SKM-1 treated with dmso at 0.1 percent for 144 hours (cell line): ENCODE measurements at regions not wholly inside any gene's neighbourhood (a gene's known extent, or its start where the extent isn't known, plus 50 kb on each side); places are given as distances from the start of the nearest gene placed in this dataset.

Source experiments
- DNase-seq: peaks from one replicate; lab custom pipeline; 2025; ENCODE audit not compliant: unreplicated experiment; lab: John Stamatoyannopoulos, UW

DNA sequence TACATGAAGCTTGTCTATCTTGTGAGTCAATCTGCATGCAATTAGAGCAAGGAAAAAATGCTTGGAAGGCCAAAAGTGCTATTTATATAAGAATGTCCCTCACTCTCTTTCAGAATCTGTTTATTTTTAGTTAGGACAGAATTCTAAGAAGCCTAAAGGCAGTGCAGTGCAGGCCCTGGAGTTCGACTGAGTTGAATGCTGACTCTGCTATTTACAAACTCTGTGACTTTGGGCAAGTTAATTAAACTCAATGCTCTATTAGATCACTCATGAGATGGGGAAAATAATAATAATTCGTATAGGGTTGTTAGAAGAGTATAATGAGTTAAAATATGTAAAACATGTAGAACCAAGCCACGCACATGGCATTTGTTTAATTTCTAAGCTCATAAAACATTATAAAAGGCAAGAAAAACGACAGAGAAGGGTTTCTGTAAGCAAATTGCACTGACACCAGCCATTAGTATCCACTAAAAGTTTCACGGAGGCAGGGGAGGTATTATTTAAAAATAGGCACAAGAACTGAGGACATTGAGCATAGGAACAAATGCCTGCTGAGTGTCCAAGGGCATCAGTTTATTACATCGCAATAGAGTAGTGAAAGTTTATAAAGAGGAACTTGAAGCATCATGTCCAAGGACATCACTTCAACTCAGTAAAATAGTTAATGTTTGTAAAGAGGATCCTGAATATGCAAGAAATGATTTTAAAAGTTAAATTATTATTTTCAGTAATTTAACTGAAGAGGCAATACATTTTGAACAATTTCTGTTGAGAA, 115.0 kb upstream of the INPP4B start:
- DNase-seq: no peak

- DNase-seq: peak; percentile 96
These were observed 115.8 kb upstream of the INPP4B start for GRCh38 chr4:142961866-142962265.

DNA sequence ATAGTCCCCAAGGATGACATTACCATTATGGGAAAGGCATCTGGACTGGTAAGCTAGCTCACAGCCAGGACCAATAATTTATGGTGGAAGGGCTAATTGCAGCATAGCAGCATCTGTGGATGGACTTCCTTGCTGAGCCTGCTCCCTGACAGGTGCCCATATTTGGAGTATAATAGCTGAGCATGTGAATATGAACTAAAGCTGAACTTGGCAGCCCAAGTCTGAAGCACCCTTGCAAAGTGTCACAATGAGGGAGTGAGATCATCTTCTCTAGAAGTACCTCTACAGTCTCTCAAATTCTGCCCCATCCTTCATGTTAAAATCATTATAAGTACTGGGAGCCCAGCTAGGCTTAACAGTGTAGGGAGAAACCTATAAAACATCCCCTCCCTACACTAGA, 128.2 kb upstream of the INPP4B start:
- DNase-seq: no peak

GRCh38 chr4:142975618-142976017, 129.5 kb upstream of the INPP4B start:
- no peak for DNase-seq

- DNase-seq: no peak
These were observed 130.4 kb upstream of the INPP4B start for GRCh38 chr4:142976482-142976881.

- no peak for DNase-seq
These were observed 131.1 kb upstream of the INPP4B start for GRCh38 chr4:142977182-142977581.

DNA sequence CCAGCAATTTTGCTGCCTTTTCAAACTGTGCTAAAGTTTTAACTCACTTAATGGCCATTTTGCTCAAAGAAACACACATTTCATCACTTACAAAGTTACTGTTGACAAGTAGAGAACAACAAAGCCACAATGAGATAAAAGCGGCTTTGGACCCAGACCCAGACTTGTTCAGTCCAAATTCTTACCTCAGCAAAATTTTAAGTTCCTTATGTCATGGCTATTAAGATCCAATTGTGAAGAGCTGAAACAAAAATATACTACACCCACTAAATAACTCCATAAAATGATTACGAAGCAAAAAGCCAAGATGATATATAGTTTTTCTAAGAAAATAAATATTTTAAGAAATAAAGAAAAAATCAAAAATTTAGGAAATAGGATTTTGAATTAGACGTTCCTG, 137.0 kb upstream of the INPP4B start:
- DNase-seq: no peak

GRCh38 chr4:142983589-142983988, 137.5 kb upstream of the INPP4B start:
- DNase-seq: no peak

DNA sequence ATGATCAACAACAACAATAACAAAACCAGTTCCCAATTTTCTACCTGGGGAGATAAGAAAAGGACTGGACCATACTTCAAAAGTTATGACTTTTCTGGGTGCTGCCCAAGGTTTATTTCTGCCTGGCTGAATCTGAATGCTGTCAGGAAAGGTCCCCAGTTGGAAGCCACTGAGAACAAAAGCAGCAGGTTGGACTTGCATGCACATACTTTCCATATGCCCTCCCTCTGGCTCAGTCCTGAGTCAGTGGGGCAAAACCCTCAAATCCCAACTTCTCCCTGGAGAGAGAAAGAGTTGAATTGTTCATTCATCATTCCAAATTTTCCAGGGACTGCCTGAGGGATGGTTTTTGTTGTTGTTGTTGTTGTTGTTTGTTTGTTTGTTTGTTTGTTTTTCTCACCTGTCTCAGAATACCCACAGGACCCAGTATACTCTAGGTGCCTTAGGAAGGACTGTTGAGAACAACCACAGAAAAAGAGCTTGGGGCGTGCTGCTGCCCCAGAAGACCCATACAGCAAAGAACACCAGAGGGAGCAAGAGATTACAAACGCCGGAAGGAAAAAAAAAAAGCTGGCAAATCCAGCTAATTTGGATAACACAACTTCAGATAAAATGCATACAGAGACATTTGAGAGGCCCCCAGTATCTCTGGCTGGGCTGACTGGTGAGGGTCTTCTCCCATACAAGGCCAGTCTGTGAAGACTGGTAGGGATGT, 138.9 kb upstream of the INPP4B start:
- DNase-seq: no peak

- DNase-seq: no peak
These were observed 168.5 kb upstream of the USP38 start for GRCh38 chr4:143016171-143016570.

DNA sequence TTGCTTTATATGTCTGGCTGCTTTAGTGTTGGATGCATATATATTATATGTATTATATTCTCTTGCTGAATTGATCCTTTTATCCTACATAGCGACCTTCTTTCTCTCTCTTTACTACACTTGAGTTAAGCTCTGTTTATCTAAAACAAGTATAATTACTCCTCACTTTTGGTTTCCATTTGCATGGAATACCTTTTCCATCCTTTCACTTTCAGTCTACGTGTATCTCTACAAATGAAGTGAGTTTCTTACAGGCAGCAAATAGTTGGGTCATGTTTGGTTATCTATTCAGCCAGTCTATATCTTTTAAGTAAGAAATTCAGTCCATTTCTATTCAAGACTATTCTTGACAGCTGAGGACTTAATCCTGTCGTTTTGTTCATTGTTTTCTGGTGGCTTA, 167.5 kb upstream of the USP38 start:
- DNase-seq: no peak

DNA sequence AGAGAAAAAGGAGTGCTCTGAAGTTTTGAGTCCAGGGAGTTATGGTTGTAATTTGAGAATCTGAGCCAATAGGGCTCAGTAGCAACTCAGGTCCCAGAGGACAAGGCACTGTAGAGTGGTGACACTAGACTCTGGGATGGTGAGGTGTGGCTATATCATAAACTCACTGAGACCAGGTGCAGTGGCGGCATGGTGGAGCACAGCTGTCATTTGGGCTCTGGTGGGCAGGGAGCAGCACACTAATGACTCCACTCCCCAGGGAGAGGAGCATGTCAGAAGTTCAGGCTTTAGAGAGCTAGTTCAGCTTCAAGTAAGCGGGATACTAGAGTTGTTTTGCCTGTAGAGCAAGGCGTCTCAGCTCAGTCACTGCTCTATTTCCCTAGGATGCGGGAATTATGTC, 165.4 kb upstream of the USP38 start:
- DNase-seq: no peak

- DNase-seq: peak; percentile 24
These were observed 163.3 kb upstream of the USP38 start for GRCh38 chr4:143021384-143021783.

GRCh38 chr4:143023239-143023918, 161.3 kb upstream of the USP38 start:
- DNase-seq: no peak

- DNase-seq: no peak
These were observed 159.5 kb upstream of the USP38 start for GRCh38 chr4:143025081-143025704.

- no peak for DNase-seq
These were observed 158.1 kb upstream of the USP38 start for GRCh38 chr4:143026459-143027170.

DNA sequence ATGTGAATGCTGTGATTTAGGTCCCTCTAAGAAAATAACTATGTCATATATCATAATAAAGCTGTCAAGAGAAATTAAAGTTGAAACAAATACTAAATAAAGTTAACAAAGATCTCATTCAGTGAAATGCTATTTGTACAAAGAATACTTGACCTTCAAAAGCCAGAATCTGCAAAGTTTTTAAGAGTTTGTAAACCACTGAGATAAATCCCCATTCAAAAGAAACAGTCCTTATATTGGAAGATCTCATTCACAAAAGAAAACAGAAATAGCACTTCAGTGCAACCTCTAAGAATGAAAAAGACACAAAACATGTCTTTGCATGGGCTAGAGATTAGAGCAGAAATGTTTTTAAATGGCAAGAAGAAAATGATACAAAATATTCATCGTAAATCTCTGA, 149.1 kb upstream of the USP38 start:
- no peak for DNase-seq

- DNase-seq: no peak
These were observed 148.3 kb upstream of the USP38 start for GRCh38 chr4:143036443-143036842.

DNA sequence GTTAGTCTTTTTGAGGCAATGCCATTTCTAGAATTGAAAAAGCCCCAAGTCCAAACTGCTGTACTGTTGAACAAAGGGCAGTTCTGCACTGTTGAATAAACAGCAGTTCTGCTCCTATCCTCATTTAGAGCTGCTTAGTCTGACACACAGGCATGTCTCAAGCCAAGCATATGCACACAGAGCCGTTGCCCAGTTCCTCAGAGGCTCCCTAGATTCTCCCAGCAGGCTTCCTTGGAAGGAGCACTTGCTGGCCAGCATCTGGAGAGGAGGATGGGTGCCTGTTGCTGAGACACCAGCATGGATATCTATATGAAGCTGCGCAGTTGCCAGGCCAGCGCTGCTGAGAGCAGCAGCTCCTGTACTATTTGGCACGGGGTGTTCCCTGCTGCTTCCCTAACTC, 138.3 kb upstream of the USP38 start:
- no peak for DNase-seq

DNA sequence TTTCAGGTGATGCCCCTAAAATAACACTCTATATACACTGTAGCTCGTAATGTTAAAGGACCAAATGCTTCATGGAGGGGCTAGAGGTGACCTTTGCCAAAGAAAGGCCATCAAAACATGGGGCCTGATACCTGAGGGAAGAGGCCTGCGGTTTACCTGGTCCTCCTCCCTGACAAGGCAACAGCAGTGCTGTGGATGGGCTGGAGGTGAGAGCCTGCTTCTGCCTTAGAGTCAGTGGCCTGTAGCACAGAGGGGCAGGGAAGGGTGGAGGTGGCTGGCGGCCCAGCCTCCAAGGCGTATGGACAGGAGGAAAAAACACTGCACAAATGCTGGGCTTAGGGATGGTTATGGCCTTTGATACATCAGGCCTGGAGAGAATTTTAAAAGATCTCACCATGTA, 137.8 kb upstream of the USP38 start:
- no peak for DNase-seq

GRCh38 chr4:143054971-143055370, 129.7 kb upstream of the USP38 start:
- peak; percentile 14 for DNase-seq
